K562 (cell line): ENCODE measurements at regions not wholly inside any gene's neighbourhood (a gene's known extent, or its start where the extent isn't known, plus 50 kb on each side); places are given as distances from the start of the nearest gene placed in this dataset.
A peak's percentile ranks its signal among the peaks of the same experiment; 100 is the strongest.

Experiments
- ATAC-seq: fragments of 200-7000 bp; cut with Tn5 transposase; 3 replicates; pipeline ENCODE4 v1.9.1; 2020; ENCODE audit warnings: moderate library complexity
- BruUV-seq: library from RNA; stranded (reverse); fragments of 400-500 nt; replicated peaks from 2 replicates; lab custom pipeline; 2021; lab: Mats Ljungman, UMichigan
- CTCF ChIA-PET: fragments of 300-600 bp; formaldehyde crosslinking; extraction: SDS; loops from one replicate; lab custom pipeline; 2021; ENCODE audit warnings: low intra/inter-chr PET ratio; lab: Yijun Ruan, JAX
- POLR2A ChIA-PET: fragments of 300-600, 350-650 bp; sonication (Branson Sonifier 250); formaldehyde crosslinking; extraction: SDS; loops from one replicate; lab custom pipeline; 2021; ENCODE audit warnings: antibody characterized with exemption, inconsistent platforms; lab: Yijun Ruan, JAX
- DNase-seq, 4 experiments: peaks; one replicate each; pipeline versions ENCODE4 v3.0.0 to v3.0.0-alpha.2; 2011 to 2018; ENCODE audit warnings: low spot score in 3 of 4, mixed read lengths in 3 of 4; ENCODE audit errors: extremely low read depth in 1 of 4
- FAIRE-seq: peaks from 2 replicates; lab custom pipeline; 2011; peaks lifted over from hg19 to GRCh38; lab: Jason Lieb, UNC
- H2AFZ ChIP-seq: 2 replicates; pipeline ENCODE4 v1.6.0; 2011; ENCODE audit warnings: low read depth, low read length, control low read depth, inconsistent platforms
- H3K27ac ChIP-seq: fragments of 200-600 bp; 3 replicates; pipeline ENCODE4 v1.8.0; 2011; ENCODE audit warnings: low read depth, mild to moderate bottlenecking, control low read depth, inconsistent platforms, low read length, moderate library complexity, mixed read lengths; ENCODE audit errors: extremely low read depth
- H3K27me3 ChIP-seq, 2 experiments: fragments of 300-600 bp in 1 of 2; 2 replicates in 1 of 2; 3 replicates in 1 of 2; pipeline versions ENCODE4 v1.6.0 to v1.8.0; 2011; ENCODE audit warnings: inconsistent platforms in 2 of 2, low read length in 2 of 2, mild to moderate bottlenecking in 1 of 2, mixed read lengths in 1 of 2, moderate library complexity in 1 of 2; ENCODE audit not compliant: control insufficient read depth in 2 of 2, insufficient read depth in 2 of 2
- H3K36me3 ChIP-seq: fragments of 300-600 bp; 3 replicates; pipeline ENCODE4 v1.8.0; 2011; ENCODE audit warnings: mild to moderate bottlenecking, low read length, inconsistent platforms; ENCODE audit not compliant: control insufficient read depth, insufficient read depth
- H3K4me1 ChIP-seq, 2 experiments: fragments of 200-600 bp in 1 of 2; replicated peaks in 1 of 2; 2 replicates in 1 of 2; 3 replicates in 1 of 2; pipeline versions ENCODE4 v1.5.1 to v1.8.0; 2011; ENCODE audit warnings: inconsistent platforms in 2 of 2, low read length in 2 of 2, mild to moderate bottlenecking in 1 of 2, mixed read lengths in 1 of 2, moderate library complexity in 1 of 2; ENCODE audit not compliant: control insufficient read depth in 2 of 2, insufficient read depth in 2 of 2
- H3K4me2 ChIP-seq: 2 replicates; pipeline ENCODE4 v1.6.1; 2011; ENCODE audit warnings: low read length, control low read depth, inconsistent platforms, mixed read lengths; ENCODE audit not compliant: insufficient read depth
- H3K4me3 ChIP-seq: fragments of 200-600 bp; sonication (generic), shearing (Covaris generic); 2 replicates; pipeline ENCODE4 v1.5.1; 2016; ENCODE audit warnings: control low read depth, inconsistent platforms
- H3K79me2 ChIP-seq: fragments of 200-600 bp; 3 replicates; pipeline ENCODE4 v1.8.0; 2011; ENCODE audit warnings: low read length, inconsistent platforms; ENCODE audit not compliant: control insufficient read depth, insufficient read depth
- H3K9ac ChIP-seq, 2 experiments: 2 replicates each; pipeline versions ENCODE4 v1.6.0 to v1.6.1; 2011; ENCODE audit warnings: low read depth in 2 of 2, low read length in 2 of 2, control low read depth in 1 of 2, inconsistent platforms in 1 of 2, mild to moderate bottlenecking in 1 of 2, mixed read lengths in 1 of 2; ENCODE audit not compliant: insufficient read depth in 1 of 2
- H3K9me1 ChIP-seq: one replicate; pipeline ENCODE4 v1.6.0; 2011; ENCODE audit warnings: inconsistent platforms, mild to moderate bottlenecking, low read length, moderate library complexity; ENCODE audit not compliant: control insufficient read depth, insufficient read depth
- H3K9me3 ChIP-seq: replicated peaks from 2 replicates; pipeline ENCODE4 v1.5.1; 2011; ENCODE audit warnings: low read depth, low read length, inconsistent platforms; ENCODE audit not compliant: control insufficient read depth, insufficient read depth
- H4K20me1 ChIP-seq: replicated peaks from 2 replicates; pipeline ENCODE4 v1.6.1; 2011; ENCODE audit warnings: low read length, inconsistent platforms, mixed read lengths; ENCODE audit not compliant: control insufficient read depth, insufficient read depth
- HNRNPL ChIP-seq: fragments of 200-400 bp; formaldehyde crosslinking; IDR thresholded peaks from 2 replicates; pipeline ENCODE4 v1.6.1; 2017; ENCODE audit warnings: low read depth, mild to moderate bottlenecking, low read length
- HNRNPLL ChIP-seq: fragments of 200-400 bp; formaldehyde crosslinking; IDR thresholded peaks from 2 replicates; pipeline ENCODE4 v1.6.1; 2017; ENCODE audit warnings: low read length, low read depth, mild to moderate bottlenecking; ENCODE audit not compliant: poor library complexity, severe bottlenecking
- L3MBTL2 ChIP-seq: fragments of 450-650 bp; IDR thresholded peaks from 2 replicates; pipeline ENCODE4 v1.6.1; 2016; ENCODE audit warnings: mild to moderate bottlenecking, moderate library complexity
- MEF2D ChIP-seq: conservative IDR thresholded peaks from 2 replicates; pipeline ENCODE4 v1.6.1; 2016; ENCODE audit warnings: low read depth, missing genetic modification characterization, missing compliant biosample characterization
- PRPF4 ChIP-seq: fragments of 200-400 bp; formaldehyde crosslinking; IDR thresholded peaks from one replicate; pipeline ENCODE4 v1.6.1; 2017; ENCODE audit warnings: low read length, low read depth, mild to moderate bottlenecking; ENCODE audit not compliant: insufficient read depth, poor library complexity, severe bottlenecking
- SMARCA4 ChIP-seq: fragments of 450-650 bp; IDR thresholded peaks from 2 replicates; pipeline ENCODE4 v1.6.1; 2016
- ZNF507 ChIP-seq: conservative IDR thresholded peaks from 2 replicates; pipeline ENCODE4 v1.6.1; 2017; ENCODE audit warnings: missing genetic modification characterization, missing compliant biosample characterization
- ZZZ3 ChIP-seq: fragments of 450-650 bp; IDR thresholded peaks from 2 replicates; pipeline ENCODE4 v1.6.1; 2016; ENCODE audit warnings: antibody characterized with exemption, mild to moderate bottlenecking, moderate library complexity
- WGBS: fragments of 100-300 bp; shearing (Covaris generic); methylation state at CpG from one replicate; pipeline ENCODE4 v1.1.6; 2016; ENCODE audit warnings: low coverage, mixed read lengths; ENCODE audit not compliant: insufficient coverage; ENCODE audit errors: missing lambda C conversion rate; 5-methylcytosine and 5-hydroxymethylcytosine counted together
- in situ Hi-C: fragments of 300-500 bp; cut with MboI; formaldehyde crosslinking; loops from 4 replicates; pipeline ENCODE4 v1.15.0; 2018; ENCODE audit warnings: inconsistent platforms, mixed read lengths
- intact Hi-C: fragments of 100-400 bp; cut with micrococcal nuclease; formaldehyde crosslinking; loops from 2 replicates; pipeline ENCODE4 v1.14.2; 2022
- TF ChIP-seq, protein P1 (sequence below): fragments of 250-450 bp; sonication (Bioruptor Pico); IDR thresholded peaks from 2 replicates; pipeline ENCODE4 v1.5.0; 2020; ENCODE audit warnings: mild to moderate bottlenecking, borderline replicate concordance
- TF ChIP-seq, protein P2 (sequence below), 2 experiments: fragments of 450-650 bp in 1 of 2; sonication (generic) in 1 of 2; formaldehyde crosslinking in 1 of 2; IDR thresholded peaks in 1 of 2; conservative IDR thresholded peaks in 1 of 2; 2 replicates each; pipeline versions ENCODE4 v1.6.1 to v1.8.1; 2016 to 2023; ENCODE audit warnings: mild to moderate bottlenecking in 2 of 2, moderate library complexity in 2 of 2, inconsistent platforms in 1 of 2, missing genetic modification reagents in 1 of 2
- TF ChIP-seq, protein P3 (sequence below): IDR thresholded peaks from 2 replicates; pipeline ENCODE4 v1.6.1; 2012; ENCODE audit warnings: low read depth, low read length, improper control_type of control experiment, borderline replicate concordance

DNA sequence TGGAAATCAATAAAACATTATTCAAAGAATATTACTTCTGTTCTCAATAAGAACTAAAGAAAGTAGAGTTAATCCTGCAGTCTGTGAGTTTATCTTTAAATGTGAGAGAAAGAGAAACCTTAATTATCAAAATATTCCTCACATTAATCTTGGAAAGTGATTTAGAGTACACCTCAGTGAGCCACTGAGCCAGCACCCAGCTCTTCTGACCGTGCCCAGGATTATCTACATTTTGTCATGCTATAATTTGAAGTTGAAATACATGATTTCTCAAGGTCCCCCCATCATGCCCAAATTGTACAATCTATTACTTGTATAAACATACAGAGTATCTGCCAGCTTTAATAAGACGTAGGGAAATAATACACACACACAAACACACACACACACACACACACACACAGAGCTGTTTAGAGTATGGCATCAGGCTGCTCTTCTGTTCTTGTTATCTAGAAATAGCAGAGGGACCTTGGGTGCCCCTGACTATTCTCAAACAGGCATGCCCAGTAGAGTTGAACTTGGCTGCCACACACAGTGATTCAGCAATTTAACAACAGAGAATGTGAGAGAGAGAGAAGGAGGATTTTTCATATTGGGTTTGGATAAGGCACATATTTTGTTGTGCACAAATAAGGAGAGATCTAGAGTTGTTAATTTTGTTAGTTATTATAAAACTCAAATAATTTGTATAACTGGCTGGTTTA lies 74.4 kb downstream of the P2RY1 start:
- in situ Hi-C loops (no loop called here), intact Hi-C loops (no loop called here)
- CTCF ChIA-PET = no interaction called here
- Histone ChIP-seq H3K4me3 (no peak overlapping the region), H3K4me1 (peaks cover 0 to 5% of the 10 kb centered on the region in 2 experiments; a peak in 1 of 5 replicates), H3K9me3 (no peaks in the 10 kb centered on the region), H2AFZ (peak overlapping the region; percentile 84), H3K27ac (peak overlapping the region; percentile 31; the same call in 1 of the 3 replicates), H3K4me2 (0 out of 2 replicates have a peak overlapping the region, but pooled peaks have one; percentile 13), H4K20me1 (no peaks in the 10 kb centered on the region), H3K9me1 (no peaks in the 10 kb centered on the region), H3K79me2 (no peaks in the 10 kb centered on the region), H3K36me3 (no peaks in the 10 kb centered on the region), H3K27me3 (no peaks in the 10 kb centered on the region), H3K9ac (no peak overlapping the region)
- POLR2A ChIA-PET = interaction anchor here (0.5 to 1.7 kb wide), 2 partner anchors 75 to 119 kb away, joined by 3 to 6 read pairs; partner anchors contain the start of gene P2RY1
- FAIRE-seq (peak; percentile 75), DNase-seq (peak in 2 of 4 experiments; percentile 26 to 60), ATAC-seq (peak; percentile 70)
- WGBS = 30% methylated on average over 2 of the region's 2 CpGs
- no TSS peak for BruUV-seq
- TF ChIP-seq, protein P1, sequence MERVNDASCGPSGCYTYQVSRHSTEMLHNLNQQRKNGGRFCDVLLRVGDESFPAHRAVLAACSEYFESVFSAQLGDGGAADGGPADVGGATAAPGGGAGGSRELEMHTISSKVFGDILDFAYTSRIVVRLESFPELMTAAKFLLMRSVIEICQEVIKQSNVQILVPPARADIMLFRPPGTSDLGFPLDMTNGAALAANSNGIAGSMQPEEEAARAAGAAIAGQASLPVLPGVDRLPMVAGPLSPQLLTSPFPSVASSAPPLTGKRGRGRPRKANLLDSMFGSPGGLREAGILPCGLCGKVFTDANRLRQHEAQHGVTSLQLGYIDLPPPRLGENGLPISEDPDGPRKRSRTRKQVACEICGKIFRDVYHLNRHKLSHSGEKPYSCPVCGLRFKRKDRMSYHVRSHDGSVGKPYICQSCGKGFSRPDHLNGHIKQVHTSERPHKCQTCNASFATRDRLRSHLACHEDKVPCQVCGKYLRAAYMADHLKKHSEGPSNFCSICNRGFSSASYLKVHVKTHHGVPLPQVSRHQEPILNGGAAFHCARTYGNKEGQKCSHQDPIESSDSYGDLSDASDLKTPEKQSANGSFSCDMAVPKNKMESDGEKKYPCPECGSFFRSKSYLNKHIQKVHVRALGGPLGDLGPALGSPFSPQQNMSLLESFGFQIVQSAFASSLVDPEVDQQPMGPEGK (CRISPR knock-in tag) = no peak
- TF ChIP-seq HNRNPLL (no peak), ZZZ3 (no peak), L3MBTL2 (no peak), MEF2D (tag) (no peak), SMARCA4 (peak; percentile 57), PRPF4 (no peak), HNRNPL (0 out of 2 replicates have a peak, but pooled peaks have one; percentile 41), ZNF507 (tag) (no peak)
- TF ChIP-seq, protein P2, sequence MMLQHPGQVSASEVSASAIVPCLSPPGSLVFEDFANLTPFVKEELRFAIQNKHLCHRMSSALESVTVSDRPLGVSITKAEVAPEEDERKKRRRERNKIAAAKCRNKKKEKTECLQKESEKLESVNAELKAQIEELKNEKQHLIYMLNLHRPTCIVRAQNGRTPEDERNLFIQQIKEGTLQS (IDR thresholded peaks at IDR 0.05) = no peak
- TF ChIP-seq, protein P2 (CRISPR knock-in tag; conservative IDR thresholded peaks at IDR 0.05) = no peak
- TF ChIP-seq, protein P3, sequence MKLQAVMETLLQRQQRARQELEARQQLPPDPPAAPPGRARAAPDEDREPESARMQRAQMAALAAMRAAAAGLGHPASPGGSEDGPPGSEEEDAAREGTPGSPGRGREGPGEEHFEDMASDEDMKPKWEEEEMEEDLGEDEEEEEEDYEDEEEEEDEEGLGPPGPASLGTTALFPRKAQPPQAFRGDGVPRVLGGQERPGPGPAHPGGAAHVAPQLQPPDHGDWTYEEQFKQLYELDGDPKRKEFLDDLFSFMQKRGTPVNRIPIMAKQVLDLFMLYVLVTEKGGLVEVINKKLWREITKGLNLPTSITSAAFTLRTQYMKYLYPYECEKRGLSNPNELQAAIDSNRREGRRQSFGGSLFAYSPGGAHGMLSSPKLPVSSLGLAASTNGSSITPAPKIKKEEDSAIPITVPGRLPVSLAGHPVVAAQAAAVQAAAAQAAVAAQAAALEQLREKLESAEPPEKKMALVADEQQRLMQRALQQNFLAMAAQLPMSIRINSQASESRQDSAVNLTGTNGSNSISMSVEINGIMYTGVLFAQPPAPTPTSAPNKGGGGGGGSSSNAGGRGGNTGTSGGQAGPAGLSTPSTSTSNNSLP = no peak
